HG03521 (cell line): ENCODE measurements at regions not wholly inside any gene's neighbourhood (a gene's known extent, or its start where the extent isn't known, plus 50 kb on each side); places are given as distances from the start of the nearest gene placed in this dataset.

ENCODE experiments used
- ATAC-seq: cut with Tn5 transposase; IDR thresholded peaks from one replicate; pipeline ENCODE4 v1.9.1; 2021; ENCODE audit warnings: mild to moderate bottlenecking, moderate library complexity; ENCODE audit not compliant: unreplicated experiment

GRCh38 chr13:107518292-107518691, 697.0 kb downstream of the LIG4 start:
- no peak for ATAC-seq

DNA sequence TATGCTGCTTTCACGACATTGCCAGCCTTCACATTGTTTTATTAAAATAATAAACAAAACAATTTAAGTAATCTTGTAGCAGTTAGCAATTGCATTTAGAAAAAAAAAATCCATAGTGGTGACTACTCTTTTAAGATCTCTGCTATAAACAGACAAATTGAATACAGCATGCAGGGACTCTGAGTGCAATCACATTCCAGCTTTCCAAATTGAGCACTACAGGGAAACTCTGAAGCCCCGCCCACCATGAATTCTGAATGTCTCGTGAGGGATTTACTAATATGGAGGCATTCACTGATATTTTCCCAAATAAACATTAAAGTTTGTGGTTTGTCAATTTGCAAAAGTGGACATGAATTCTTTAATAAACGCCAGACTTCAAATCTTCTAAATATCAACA, 698.8 kb downstream of the LIG4 start:
- no peak for ATAC-seq

DNA sequence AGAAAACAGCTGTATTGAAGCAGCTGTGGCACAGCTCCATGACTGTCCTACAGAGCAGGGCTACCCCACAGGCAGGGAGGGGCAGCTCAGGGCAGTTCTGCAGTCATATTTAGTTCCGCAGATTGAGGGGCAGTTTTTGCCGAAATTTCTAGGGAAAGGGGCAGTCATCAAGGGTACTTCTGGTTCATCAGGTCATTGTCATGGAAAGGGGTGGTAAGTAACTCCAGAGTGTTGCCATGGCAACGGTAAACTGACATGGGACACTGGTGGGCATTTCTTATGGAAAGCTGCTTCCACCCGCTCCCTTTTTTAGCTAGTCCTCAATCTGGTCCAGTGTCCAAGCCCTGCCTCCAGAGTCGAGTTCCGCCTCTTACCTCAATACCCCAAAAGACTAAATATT, 702.8 kb downstream of the LIG4 start:
- ATAC-seq, result no peak

- no peak for ATAC-seq
Measured at GRCh38 chr13:107497661-107498060, 717.7 kb downstream of the LIG4 start.

DNA sequence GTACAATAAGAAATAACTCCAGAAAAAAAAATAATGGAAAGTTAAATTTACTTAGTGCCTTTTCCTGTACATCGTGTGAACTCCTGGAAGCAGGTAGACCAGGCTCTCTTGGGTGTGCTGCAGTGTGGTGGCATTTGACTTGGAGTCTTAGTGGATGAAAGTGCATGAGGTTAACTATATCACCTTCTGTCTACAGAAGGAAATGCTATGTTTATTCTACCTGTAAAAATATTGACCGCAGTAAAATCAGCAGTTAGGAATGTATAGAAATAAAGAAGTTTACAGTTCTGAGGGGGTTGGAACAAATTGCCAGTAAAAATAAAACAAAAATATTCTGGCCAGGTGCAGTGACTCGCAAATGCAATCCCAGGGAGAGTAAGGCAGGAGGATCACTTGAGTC, 722.1 kb downstream of the LIG4 start:
- ATAC-seq, result no peak

GRCh38 chr13:107482688-107483087, 732.6 kb downstream of the LIG4 start:
- no peak for ATAC-seq

GRCh38 chr13:107480130-107480529, 735.2 kb downstream of the LIG4 start:
- no peak for ATAC-seq

DNA sequence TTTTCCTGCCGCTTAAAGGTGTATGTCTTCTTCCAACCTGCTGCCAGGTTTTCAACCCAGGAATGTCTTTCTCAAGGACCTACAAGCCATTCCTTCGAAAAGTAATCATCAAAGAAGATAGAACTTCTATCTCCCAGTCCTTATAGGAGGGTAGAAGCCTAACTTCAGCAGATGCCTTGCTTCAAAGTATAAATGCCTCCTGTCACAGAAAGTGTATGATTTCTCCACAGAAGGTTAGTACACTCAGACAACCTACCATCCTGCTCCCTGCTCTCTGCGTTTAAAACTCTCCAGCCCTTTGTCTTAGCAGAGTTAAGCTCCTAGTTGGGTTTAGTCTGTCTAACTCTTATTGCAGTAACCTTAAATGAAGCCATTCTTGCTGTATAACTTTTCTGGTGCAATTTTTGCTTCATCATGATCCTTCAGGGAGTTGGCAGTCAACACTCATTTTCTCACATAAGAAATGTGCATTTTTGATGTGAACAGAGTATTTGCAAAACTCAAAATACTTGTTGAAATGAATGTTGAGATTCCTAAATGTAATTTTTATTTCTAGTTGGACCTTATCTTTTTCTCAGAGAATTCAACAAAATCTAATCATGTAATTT, 737.5 kb downstream of the LIG4 start:
- ATAC-seq, result no peak

- ATAC-seq, result no peak
Measured at GRCh38 chr13:107475753-107476453, 739.4 kb downstream of the LIG4 start.

GRCh38 chr13:107473253-107473652, 742.1 kb downstream of the LIG4 start:
- no peak for ATAC-seq

DNA sequence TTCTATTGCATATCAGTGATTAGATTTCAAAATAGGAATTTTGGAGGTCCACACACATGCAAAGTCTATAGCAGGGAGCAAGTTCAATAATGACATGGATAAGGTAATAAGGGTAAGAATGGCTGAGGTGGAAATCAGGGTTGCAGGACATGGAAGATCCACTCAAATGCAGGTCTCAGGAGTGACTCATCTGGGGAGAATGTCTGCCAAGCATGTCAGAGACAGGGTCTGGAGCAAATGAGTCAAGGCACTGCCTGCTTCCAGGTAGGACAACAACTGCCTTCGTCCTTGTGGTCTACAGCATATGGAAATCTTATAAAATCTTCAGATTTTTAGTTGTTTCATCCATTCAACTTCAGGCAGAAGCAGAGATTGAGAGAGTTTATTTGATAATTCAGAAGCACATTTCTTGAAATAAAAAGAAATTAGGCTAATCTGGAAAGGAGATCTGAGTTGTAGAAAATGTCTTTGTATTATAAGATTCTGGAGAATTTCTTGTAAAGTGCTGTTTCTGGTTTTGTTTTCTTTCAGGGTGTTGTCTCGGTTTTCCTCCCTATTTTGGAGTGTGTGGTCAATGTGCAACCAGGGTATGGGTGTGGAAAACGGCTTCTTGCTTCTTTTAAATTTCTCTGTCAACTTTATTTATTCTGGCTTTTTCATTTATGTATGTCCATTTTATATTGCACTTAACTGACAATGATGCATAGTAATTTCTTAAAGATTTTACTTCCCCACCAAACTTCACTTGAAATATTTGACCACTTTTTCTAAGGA, 748.8 kb downstream of the LIG4 start:
- no peak for ATAC-seq

- ATAC-seq, result no peak
Measured at GRCh38 chr13:107462501-107462900, 752.8 kb downstream of the LIG4 start.

GRCh38 chr13:107461751-107462150, 753.6 kb downstream of the LIG4 start:
- no peak for ATAC-seq

DNA sequence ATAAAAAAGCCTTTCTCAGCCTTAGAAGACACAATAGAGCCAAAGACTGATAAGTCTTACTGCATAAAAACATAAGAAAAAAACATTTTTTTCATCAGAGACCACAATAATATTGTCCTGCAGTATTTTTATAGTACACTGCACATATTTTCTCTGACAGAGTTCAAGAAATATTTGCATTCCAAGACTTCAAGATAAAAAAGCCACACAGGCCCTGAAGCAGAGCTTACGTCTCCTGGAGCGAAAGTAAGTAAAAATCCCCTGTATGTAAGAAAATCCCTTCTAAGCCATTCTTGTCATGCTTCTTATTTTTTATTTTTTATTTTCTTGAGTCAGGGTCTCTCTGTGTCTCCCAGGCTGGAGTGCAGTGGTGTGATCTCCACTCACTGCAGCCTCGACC, 755.9 kb downstream of the LIG4 start:
- ATAC-seq, result no peak

DNA sequence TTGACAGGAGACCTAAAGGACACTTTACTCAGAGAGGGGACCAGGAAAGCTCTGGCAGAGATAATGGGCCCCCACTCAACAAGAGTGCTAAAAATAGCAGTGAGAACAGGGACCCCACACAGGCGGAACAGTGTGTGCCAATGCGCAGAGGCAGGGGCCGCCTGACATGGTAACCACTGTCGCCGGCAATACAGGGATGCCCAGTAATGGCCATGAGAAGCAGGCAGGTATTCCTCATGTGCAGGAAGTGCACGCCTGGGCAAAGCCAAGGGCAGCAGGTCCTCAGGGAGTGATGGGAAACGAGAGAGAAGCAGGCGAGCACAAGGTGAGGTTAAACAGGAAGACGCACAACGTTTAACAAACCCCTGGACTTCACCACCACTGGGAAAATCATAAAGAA, 757.1 kb downstream of the LIG4 start:
- no peak for ATAC-seq

GRCh38 chr13:107457686-107458085, 757.6 kb downstream of the LIG4 start:
- no peak for ATAC-seq

GRCh38 chr13:107456431-107456830, 758.9 kb downstream of the LIG4 start:
- ATAC-seq, result no peak

DNA sequence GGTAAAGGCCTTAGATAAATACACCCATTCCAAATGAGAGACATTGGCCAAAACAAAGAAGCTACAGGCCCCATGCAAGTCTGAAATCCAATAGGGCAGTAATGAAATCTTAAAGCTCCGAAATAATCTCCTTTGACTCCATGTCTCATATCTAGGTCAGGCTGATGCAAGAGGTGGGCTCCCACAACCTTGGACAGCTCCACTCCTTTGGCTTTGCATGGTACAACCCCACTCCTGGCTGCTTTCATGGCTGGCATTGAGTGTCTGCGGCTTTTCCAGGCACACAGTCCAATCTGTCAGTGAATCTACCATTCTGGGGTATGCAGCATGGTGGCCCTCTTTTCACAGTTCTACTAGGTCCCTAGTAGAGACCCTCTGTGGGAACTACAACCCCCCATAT, 762.5 kb downstream of the LIG4 start:
- no peak for ATAC-seq

- no peak for ATAC-seq
Measured at GRCh38 chr13:107450931-107451330, 764.4 kb downstream of the LIG4 start.

- ATAC-seq, result no peak
Measured at GRCh38 chr13:107450431-107450830, 764.9 kb downstream of the LIG4 start.

DNA sequence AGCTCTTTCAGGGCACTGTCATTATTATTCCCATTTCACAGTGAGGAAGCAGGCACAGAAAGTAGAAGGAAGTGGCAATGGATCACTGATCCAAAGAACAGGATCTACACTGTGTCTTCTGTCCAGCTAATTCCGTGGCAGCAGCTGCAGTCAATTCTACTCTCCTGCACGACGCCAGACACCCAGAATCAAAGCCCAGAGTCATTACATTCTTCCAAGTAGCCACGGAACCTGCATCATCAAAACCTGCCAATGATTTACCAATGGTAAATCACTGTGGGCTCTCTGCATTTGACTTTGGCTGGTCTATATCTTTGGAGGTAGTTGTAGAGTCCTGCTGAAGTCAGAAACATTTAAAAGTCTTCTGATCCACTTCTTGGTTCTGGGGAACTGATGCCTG, 767.7 kb downstream of the LIG4 start:
- no peak for ATAC-seq

DNA sequence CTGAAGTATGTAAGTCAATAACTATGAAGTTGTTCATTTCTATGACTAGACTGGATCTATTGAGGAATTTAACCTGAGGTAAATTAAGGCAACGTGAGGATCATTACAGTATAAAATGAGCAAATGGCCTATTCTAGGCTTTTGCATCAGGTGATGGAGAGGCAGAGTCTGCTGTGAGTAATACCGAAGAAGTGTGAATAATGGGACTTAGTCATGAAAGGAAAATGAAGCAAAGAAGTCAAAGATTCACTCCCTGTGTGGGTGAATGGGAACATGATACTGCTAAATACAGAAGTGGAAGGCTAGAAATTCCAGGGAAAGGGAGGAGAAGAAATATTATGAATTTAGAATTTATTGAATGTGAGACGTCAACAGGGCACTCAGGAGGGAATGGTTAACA, 774.1 kb downstream of the LIG4 start:
- no peak for ATAC-seq
